Small intestine (tissue), 7 donors: ENCODE measurements at regions not wholly inside any gene's neighbourhood (a gene's known extent, or its start where the extent isn't known, plus 50 kb on each side); places are given as distances from the start of the nearest gene placed in this dataset.
A peak's percentile ranks its signal among the peaks of the same experiment; 100 is the strongest.

Experiments
- DNase-seq, 2 donors: peaks; one replicate each; pipeline versions ENCODE4 v3.0.0 to v3.0.0-alpha.2; 2013
- FAIRE-seq: peaks from 2 replicates; lab custom pipeline; 2012; peaks lifted over from hg19 to GRCh38; lab: Jason Lieb, UNC
- H3K27ac ChIP-seq, 3 donors: one replicate each; pipeline ENCODE4 v1.5.1; 2013; ENCODE audit warnings: low read length in 2 of 3, mild to moderate bottlenecking in 2 of 3, control low read depth in 1 of 3, inconsistent platforms in 1 of 3, low read depth in 1 of 3, moderate library complexity in 1 of 3
- H3K27me3 ChIP-seq, 3 donors: one replicate each; pipeline ENCODE4 v1.6.1; 2013; ENCODE audit warnings: low read length in 3 of 3, inconsistent platforms in 1 of 3; ENCODE audit not compliant: control insufficient read depth in 3 of 3, insufficient read depth in 3 of 3
- H3K36me3 ChIP-seq, 3 donors: one replicate each; pipeline ENCODE4 v1.6.1; 2013; ENCODE audit warnings: low read length in 3 of 3, inconsistent platforms in 1 of 3, low read depth in 1 of 3, mild to moderate bottlenecking in 1 of 3, moderate library complexity in 1 of 3; ENCODE audit not compliant: control insufficient read depth in 3 of 3, insufficient read depth in 2 of 3
- H3K4me1 ChIP-seq, 3 donors: one replicate each; pipeline ENCODE4 v1.6.1; 2013; ENCODE audit warnings: low read length in 2 of 3, inconsistent platforms in 1 of 3, low read depth in 1 of 3, mild to moderate bottlenecking in 1 of 3, moderate library complexity in 1 of 3; ENCODE audit not compliant: control insufficient read depth in 3 of 3, insufficient read depth in 2 of 3
- H3K4me3 ChIP-seq, 3 donors: one replicate each; pipeline ENCODE4 v1.5.1; 2013; ENCODE audit warnings: low read length in 3 of 3, control low read depth in 1 of 3, inconsistent platforms in 1 of 3, low read depth in 1 of 3, mild to moderate bottlenecking in 1 of 3, moderate library complexity in 1 of 3
- H3K9me3 ChIP-seq, 2 donors: one replicate each; pipeline ENCODE4 v1.6.1; 2013; ENCODE audit warnings: low read depth in 1 of 2, low read length in 1 of 2; ENCODE audit not compliant: control insufficient read depth in 2 of 2, insufficient read depth in 1 of 2
- WGBS, 3 donors: extraction: QIAGEN DNeasy Blood & Tissue Kit; methylation state at CpG; one replicate each; pipeline ENCODE4 v1.1.7; 2013; 5-methylcytosine and 5-hydroxymethylcytosine counted together
- donor health status: healthy with polysubstance abuse.
- donor health status: control.
- donor health status: control.
- donor health status: Bipolar disorder and iron deficiency.
- donor health status: healthy.

DNA sequence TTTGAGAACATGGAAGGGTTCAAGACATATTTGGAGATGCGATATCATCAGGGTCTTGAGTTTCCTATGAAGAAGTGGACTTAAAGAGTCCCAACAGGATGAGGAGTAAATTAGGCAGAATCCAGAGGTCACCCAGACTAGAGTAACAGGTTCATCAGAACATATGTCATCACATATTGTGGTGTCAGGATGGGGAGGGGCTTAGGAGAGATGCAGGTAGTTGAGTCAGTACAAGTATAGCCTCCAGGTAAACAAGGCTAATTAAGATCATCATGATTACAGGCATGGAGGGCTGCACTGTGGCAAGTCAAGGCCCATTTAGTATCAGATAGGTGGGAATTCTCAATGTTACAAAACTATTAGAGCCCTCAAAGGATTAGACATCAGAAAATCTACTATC, 90.1 kb upstream of the PAK5 start:
- Histone ChIP-seq H3K27me3 (no peaks in the 10 kb centered on the region), H3K9me3 (no peaks in the 10 kb centered on the region), H3K27ac (no peak overlapping the region), H3K36me3 (no peaks in the 10 kb centered on the region), H3K4me3 (no peak overlapping the region), H3K4me1 (peaks cover 0 to 4% (median 0%) of the 10 kb centered on the region in 3 donors)
- DNase-seq (no peak), FAIRE-seq (no peak)
- 91 to 100% (median 100%) methylated on average over 1 of the region's 1 CpG for WGBS, 3 donors

DNA sequence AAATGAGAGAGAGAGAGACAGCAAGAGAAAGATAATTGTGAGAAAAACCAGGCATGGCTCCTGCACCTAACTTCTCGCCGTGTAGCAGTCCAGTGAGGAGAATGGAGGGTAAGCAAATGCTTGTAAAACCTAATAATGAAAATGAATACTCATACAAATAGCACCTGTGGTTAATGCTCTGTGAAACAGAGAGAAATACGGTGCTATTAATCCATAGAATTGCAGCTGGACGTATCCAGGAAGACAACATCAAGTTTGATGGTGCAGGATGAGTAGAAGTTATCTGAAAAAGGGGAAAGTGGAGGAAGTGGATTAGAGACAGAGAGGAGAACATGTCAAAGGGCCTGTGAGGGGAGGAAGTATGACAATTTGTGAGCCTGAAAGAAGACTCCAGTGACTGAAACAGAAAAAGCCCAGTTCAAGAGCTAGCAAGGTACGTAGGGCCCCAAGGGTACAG, 89.4 kb upstream of the PAK5 start:
- no peak for FAIRE-seq
- no peaks in the 10 kb centered on the region for H3K9me3 ChIP-seq
- no peaks in the 10 kb centered on the region for H3K27me3 ChIP-seq
- H3K4me3 ChIP-seq, result no peak overlapping the region
- 31 to 48% (median 40%) methylated on average over 5 of the region's 5 CpGs for WGBS, 3 donors
- DNase-seq, result no peak
- no peak overlapping the region for H3K27ac ChIP-seq
- H3K36me3 ChIP-seq, result no peaks in the 10 kb centered on the region
- peaks cover 0 to 4% (median 0%) of the 10 kb centered on the region in 3 donors for H3K4me1 ChIP-seq

DNA sequence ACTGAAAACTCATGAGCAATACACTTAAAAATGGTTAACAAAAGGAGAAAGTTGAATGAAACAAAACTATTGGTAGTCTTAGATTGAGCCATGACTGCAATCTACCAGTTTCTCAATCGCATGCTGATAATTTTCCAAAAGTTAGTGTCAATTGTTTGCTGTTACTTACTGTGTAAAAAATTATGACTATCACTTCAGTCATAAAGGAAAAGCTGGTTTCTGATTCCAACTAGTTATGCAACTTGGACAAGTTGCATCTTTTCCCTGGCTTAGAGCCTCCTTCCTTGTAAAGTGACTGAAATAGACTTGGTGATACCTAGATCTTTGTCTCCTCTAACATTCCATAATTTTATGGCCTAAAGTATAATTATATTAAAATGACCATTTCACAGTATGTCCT, 88.3 kb upstream of the PAK5 start:
- 15 to 48% (median 23%) methylated on average over 1 of the region's 1 CpG for WGBS, 3 donors
- Histone ChIP-seq H3K27ac (no peak overlapping the region), H3K36me3 (no peaks in the 10 kb centered on the region), H3K4me1 (peaks cover 0 to 4% (median 0%) of the 10 kb centered on the region in 3 donors), H3K4me3 (no peak overlapping the region), H3K9me3 (no peaks in the 10 kb centered on the region), H3K27me3 (no peaks in the 10 kb centered on the region)
- no peak for FAIRE-seq
- peak in 1 of 2 donors; percentile 39 for DNase-seq

DNA sequence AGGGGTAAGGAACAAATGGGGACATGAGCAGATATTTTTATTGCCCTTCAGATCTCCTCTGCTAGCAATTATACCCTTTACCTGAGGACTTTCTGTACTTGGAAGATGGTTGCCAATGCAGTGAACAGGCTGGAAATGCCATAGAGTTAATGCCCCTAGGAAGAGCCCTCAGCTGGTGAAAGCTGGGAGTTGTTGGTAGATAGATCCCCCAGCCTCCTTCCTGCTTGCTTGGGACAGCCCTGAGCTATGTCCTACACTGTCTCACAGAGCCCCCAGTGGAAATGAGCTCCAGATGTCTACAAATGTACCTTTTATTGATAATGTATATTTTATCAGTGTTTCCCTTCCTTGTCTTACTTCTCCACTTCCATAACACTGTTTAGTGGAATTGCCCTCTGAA, 87.6 kb upstream of the PAK5 start:
- Histone ChIP-seq H3K27me3 (no peaks in the 10 kb centered on the region), H3K36me3 (no peaks in the 10 kb centered on the region), H3K27ac (no peak overlapping the region), H3K4me1 (peaks cover 0 to 4% (median under 1%) of the 10 kb centered on the region in 3 donors), H3K9me3 (no peaks in the 10 kb centered on the region), H3K4me3 (no peak overlapping the region)
- DNase-seq (no peak), FAIRE-seq (no peak)

DNA sequence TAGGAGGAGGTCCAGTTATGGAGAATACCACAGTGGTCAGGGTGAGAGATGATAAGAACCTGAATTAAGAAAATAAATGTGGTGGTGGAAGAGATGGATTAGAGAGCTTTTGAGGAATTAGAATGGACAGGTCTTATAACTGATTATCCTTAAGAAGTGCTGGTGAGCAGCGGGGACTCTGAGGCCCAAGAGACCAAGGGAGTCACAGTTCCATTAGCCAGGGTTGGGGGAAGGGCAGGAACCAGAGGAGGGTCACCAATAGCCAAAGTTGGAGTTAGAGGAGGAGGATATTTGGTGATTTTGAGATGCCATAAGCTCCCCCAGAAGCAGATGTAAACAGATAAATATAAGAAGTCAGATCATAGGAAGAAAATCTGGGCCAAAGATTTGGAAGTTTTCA, 87.1 kb upstream of the PAK5 start:
- DNase-seq (no peak), FAIRE-seq (no peak)
- H3K27me3 ChIP-seq, result no peaks in the 10 kb centered on the region
- no peak overlapping the region for H3K27ac ChIP-seq
- peaks cover 0 to 8% (median 4%) of the 10 kb centered on the region in 3 donors for H3K4me1 ChIP-seq
- no peaks in the 10 kb centered on the region for H3K36me3 ChIP-seq
- H3K4me3 ChIP-seq, result no peak overlapping the region
- 76 to 85% (median 84%) methylated on average over 1 of the region's 1 CpG for WGBS, 3 donors
- H3K9me3 ChIP-seq, result no peaks in the 10 kb centered on the region

DNA sequence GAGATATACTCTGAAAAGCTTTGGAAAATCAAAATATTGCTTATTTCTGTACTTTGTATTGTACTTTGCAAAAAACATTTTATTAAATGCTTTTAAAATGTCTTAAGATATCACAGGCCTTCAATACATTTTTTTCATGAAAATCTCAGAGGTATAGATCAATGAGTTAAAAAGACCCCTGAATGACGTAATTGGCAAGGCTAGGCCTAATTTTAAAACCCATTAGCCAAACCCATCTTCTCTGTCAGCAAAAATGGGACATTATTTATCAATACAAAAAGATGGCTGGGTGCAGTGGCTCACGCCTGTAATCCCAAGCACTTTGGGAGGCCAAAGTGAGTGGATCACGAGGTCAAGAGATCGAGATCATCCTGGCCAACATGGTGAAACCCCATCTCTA, 84.8 kb upstream of the PAK5 start:
- Histone ChIP-seq H3K4me3 (no peak overlapping the region), H3K27me3 (no peaks in the 10 kb centered on the region), H3K36me3 (no peaks in the 10 kb centered on the region), H3K9me3 (no peaks in the 10 kb centered on the region), H3K27ac (no peak overlapping the region), H3K4me1 (peaks cover 0 to 18% (median 4%) of the 10 kb centered on the region in 3 donors)
- FAIRE-seq, result no peak
- 84 to 89% (median 84%) methylated on average over 4 of the region's 4 CpGs for WGBS, 3 donors
- DNase-seq, result no peak

DNA sequence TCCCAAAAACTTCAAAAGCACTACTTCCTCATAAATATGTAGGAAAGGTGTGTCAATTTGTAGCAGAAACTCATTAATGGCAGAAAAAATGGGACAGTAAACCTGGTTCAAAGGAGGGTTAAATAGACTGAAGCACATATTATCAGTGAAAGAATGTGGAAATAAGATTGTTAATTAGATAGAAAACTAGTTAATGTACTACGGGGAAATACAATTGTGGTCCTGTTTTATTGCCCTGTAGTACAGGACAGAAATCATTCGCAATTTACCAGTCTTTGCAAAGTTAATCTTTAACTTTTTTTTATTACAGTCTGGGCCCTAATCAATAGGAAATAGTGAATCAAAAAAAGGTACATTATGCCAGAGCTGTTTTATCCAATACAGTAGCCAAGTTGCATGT, 82.0 kb upstream of the PAK5 start:
- WGBS, 3 donors, result 26 to 57% (median 30%) methylated on average over 2 of the region's 2 CpGs
- DNase-seq, result peak; percentile 55 to 79
- no peaks in the 10 kb centered on the region for H3K27me3 ChIP-seq
- H3K27ac ChIP-seq, result peak overlapping the region in 1 of 3 donors; percentile 34
- peak; percentile 71 for FAIRE-seq
- H3K9me3 ChIP-seq, result no peaks in the 10 kb centered on the region
- H3K4me1 ChIP-seq, result peaks cover 0 to 14% (median 4%) of the 10 kb centered on the region in 3 donors
- H3K4me3 ChIP-seq, result no peak overlapping the region
- H3K36me3 ChIP-seq, result no peaks in the 10 kb centered on the region

DNA sequence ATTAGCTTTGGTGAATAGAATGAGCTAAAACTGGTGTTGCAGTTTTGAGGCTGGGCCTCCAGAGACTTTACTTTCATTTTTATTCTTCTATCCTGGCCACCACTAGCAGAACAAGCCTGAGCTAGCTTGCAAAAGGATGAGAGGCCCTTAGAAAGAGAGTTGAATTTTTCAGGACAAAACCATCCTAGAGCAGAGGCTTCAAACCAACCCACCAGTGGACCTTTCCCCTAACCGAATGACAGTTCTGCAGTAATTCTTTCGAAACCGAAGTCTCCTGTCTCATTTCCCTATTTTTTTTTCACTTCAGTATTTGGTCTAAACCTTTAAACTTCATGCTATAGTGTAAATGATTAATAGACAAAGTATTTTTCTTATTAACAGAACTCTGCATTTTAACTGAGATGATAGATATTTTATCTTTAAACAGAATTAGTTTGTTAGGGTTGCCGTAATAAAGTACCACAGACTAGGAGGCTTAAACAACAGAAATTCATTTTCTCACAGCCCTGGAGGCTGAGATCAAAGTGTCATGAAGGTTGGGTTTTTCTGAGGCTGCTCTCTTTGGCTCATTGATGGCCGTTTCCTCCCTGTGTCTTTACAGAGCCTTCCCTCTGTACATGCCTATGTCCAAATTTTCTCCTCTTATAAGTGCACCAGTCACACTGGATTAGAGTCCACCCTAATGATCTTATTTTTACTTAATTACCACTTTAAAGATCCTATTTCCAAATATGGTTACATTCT, 80.6 kb upstream of the PAK5 start:
- peak in 1 of 2 donors; percentile 32 for DNase-seq
- no peak overlapping the region for H3K4me3 ChIP-seq
- H3K36me3 ChIP-seq, result no peaks in the 10 kb centered on the region
- no peaks in the 10 kb centered on the region for H3K27me3 ChIP-seq
- peaks cover 0 to 14% (median 4%) of the 10 kb centered on the region in 3 donors for H3K4me1 ChIP-seq
- 57 to 67% (median 63%) methylated on average over 5 of the region's 5 CpGs for WGBS, 3 donors
- peak overlapping the region in 1 of 3 donors; percentile 5 for H3K27ac ChIP-seq
- FAIRE-seq, result no peak
- H3K9me3 ChIP-seq, result no peaks in the 10 kb centered on the region
